Ectodermal cell (in vitro differentiated cells): ENCODE measurements at regions not wholly inside any gene's neighbourhood (a gene's known extent, or its start where the extent isn't known, plus 50 kb on each side); places are given as distances from the start of the nearest gene placed in this dataset.

Experiments used
- H3K27ac ChIP-seq: 2 replicates; pipeline ENCODE4 v1.7.0; 2013; ENCODE audit warnings: mild to moderate bottlenecking, low read depth, low read length; ENCODE audit not compliant: insufficient read depth, poor library complexity, severe bottlenecking
- H3K27me3 ChIP-seq: 2 replicates; pipeline ENCODE4 v1.7.0; 2013; ENCODE audit warnings: mild to moderate bottlenecking, low read length; ENCODE audit not compliant: insufficient read depth, control insufficient read depth, poor library complexity, severe bottlenecking
- H3K36me3 ChIP-seq: one replicate; pipeline ENCODE4 v1.7.0; 2013; ENCODE audit warnings: low read length; ENCODE audit not compliant: control insufficient read depth, insufficient read depth
- H3K4me1 ChIP-seq: one replicate; pipeline ENCODE4 v1.7.0; 2013; ENCODE audit warnings: low read length; ENCODE audit not compliant: control insufficient read depth, insufficient read depth
- H3K4me3 ChIP-seq: 2 replicates; pipeline ENCODE4 v1.7.0; 2013; ENCODE audit warnings: low read depth, low read length, control low read depth; ENCODE audit not compliant: insufficient read depth
- H3K9me3 ChIP-seq: 2 replicates; pipeline ENCODE4 v1.7.0; 2013; ENCODE audit warnings: mild to moderate bottlenecking, low read length, moderate library complexity; ENCODE audit not compliant: control insufficient read depth
- whole genome bisulfite sequencing, 2 experiments: methylation state at CpG; one replicate each; pipeline ENCODE4 v1.1.7; 2013; ENCODE audit warnings: missing lambda C conversion rate in 2 of 2; 5-methylcytosine and 5-hydroxymethylcytosine counted together

DNA sequence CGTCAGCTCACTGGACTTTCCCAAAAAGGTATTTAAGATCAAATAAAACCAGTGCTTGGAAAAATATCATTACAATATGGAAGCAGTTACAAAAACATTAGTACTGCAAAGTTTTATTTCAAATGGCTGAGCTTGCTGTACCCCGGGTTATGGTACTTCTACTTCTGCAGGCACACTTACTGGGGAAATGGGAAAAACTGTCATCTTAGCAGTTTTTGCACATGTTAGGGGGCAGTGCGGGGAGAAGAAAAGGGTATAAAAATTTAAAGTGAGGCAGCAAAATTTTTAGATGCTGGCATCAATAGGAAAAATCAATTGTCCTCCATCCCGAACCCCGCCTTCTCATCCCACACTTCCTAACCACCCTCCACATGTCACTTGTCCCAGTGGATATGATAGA lies 133.4 kb downstream of the ATG4C start:
- 95 to 98% methylated on average over 5 of the region's 5 CpGs for WGBS, 2 experiments
- H3K36me3 ChIP-seq = no peaks in the 10 kb centered on the region

DNA sequence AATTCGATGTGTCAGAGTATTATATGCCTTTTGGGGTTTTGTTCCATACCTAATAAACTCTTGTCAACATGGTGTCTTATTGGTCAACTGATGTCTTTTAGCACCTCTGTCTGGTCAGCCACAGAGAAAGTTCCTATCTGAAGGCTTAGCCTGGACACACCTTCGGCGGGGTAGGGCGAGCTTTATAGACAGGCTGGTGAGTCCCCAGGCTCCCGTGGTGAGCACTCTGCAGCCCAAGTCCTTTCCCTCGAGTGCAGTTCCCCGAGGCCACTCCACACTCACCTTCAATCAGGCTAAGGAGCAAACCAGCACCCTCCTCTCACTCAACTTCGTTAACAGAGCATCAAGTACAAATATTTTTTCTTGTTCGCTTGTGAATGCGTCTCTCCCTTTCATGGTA lies 133.9 kb downstream of the ATG4C start:
- Histone ChIP-seq H3K4me1 (no peaks in the 10 kb centered on the region), H3K4me3 (no peak overlapping the region), H3K36me3 (no peaks in the 10 kb centered on the region), H3K27me3 (no peaks in the 10 kb centered on the region), H3K9me3 (no peaks in the 10 kb centered on the region), H3K27ac (no peak overlapping the region)
- WGBS, 2 experiments = 66 to 67% methylated on average over 10 of the region's 10 CpGs

More for the DNA sequence above, 133.4 kb downstream of the ATG4C start:
- Histone ChIP-seq H3K27me3 (no peaks in the 10 kb centered on the region), H3K9me3 (no peaks in the 10 kb centered on the region), H3K4me3 (no peak overlapping the region), H3K27ac (no peak overlapping the region), H3K4me1 (no peaks in the 10 kb centered on the region)

DNA sequence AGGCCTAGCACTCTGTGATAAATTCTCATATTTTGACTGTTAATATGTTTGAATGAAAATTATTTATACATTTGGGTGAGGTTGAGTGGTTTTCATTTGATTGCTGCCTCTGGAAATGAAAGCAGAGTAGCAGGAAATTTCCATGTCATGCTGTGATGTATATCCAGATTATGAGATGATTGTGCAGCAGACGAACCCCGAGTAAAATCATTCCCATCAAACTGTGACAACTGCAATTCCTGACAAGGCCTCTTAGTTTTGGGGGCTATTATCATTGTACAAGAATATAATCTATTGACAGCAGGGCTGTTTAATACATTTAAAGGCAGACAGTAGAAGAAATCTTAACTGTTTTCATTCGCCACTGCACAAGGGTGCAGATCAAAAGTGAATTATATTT lies 134.8 kb downstream of the ATG4C start:
- 97 to 100% methylated on average over 3 of the region's 3 CpGs for WGBS, 2 experiments
- no peaks in the 10 kb centered on the region for H3K27me3 ChIP-seq
- H3K36me3 ChIP-seq = no peaks in the 10 kb centered on the region
- no peaks in the 10 kb centered on the region for H3K9me3 ChIP-seq
- no peak overlapping the region for H3K27ac ChIP-seq
- H3K4me3 ChIP-seq = no peak overlapping the region
- H3K4me1 ChIP-seq = no peaks in the 10 kb centered on the region

DNA sequence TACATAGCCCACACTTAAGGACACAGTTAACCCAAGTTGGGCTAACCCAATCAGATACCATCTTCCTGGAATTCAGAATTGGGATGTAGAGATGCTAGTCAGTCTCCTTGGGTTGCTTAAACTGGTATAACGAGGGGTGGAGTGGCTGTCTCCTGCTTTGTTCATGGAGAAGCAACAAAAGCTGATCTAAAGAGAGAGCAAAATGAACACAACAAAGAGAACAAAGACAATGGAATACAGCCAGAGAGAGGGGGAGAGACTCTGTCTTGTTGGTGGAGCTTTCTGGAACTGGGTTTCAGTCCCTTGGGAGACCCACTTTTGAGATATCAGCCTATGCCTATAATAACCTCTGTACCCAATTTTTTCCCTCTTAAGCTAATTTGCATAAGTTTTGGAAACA lies 138.1 kb downstream of the ATG4C start:
- Histone ChIP-seq H3K27me3 (no peaks in the 10 kb centered on the region), H3K36me3 (no peaks in the 10 kb centered on the region), H3K9me3 (no peaks in the 10 kb centered on the region), H3K4me1 (no peaks in the 10 kb centered on the region), H3K4me3 (no peak overlapping the region), H3K27ac (no peak overlapping the region)
- 59 to 77% methylated on average over 1 of the region's 1 CpG for WGBS, 2 experiments

GRCh38 chr1:62924983-62925790 lies 141.3 kb downstream of the ATG4C start:
- no peak overlapping the region for H3K4me3 ChIP-seq
- no peaks in the 10 kb centered on the region for H3K36me3 ChIP-seq
- WGBS, 2 experiments = 90 to 95% methylated on average over 7 of the region's 7 CpGs
- no peaks in the 10 kb centered on the region for H3K4me1 ChIP-seq
- no peak overlapping the region for H3K27ac ChIP-seq
- H3K27me3 ChIP-seq = no peaks in the 10 kb centered on the region
- H3K9me3 ChIP-seq = no peaks in the 10 kb centered on the region

DNA sequence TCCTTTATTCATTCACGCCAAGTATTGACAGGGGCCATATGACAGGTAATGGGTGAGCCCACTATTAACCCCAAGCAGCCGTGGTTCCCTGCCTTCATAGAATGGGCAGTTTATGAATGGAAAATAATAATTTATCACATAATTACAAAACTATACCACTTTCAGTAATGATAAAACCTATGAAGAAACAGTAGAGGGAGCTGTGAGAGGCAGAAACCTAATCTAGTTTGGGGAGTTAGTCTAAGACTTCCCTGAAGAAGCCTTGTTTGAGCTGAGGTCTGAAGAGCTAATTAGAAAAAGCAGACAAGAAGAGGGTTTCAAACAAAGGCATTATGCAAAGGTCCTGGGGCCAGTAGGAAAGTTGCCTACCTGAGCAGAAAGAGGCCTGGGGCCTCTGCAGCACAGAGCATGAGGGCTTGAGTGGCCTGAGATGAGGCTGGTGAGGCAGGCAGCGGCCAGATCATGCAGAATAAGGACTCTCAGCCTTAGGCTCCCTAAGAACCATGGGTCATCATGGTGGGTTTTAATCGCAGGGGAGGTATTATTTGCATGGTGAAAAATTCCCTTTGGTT lies 142.8 kb downstream of the ATG4C start:
- Histone ChIP-seq H3K27me3 (no peaks in the 10 kb centered on the region), H3K9me3 (no peaks in the 10 kb centered on the region), H3K4me1 (no peaks in the 10 kb centered on the region), H3K27ac (no peak overlapping the region), H3K4me3 (no peak overlapping the region), H3K36me3 (no peaks in the 10 kb centered on the region)
- 97% methylated on average over 3 of the region's 4 CpGs for WGBS, 2 experiments

GRCh38 chr1:62928885-62929284 lies 145.0 kb downstream of the ATG4C start:
- Histone ChIP-seq H3K4me1 (no peaks in the 10 kb centered on the region), H3K27me3 (no peaks in the 10 kb centered on the region), H3K36me3 (no peaks in the 10 kb centered on the region), H3K4me3 (no peak overlapping the region), H3K27ac (no peak overlapping the region), H3K9me3 (no peaks in the 10 kb centered on the region)
- WGBS, 2 experiments = 97 to 100% methylated on average over 1 to 4 of the region's 4 CpGs

DNA sequence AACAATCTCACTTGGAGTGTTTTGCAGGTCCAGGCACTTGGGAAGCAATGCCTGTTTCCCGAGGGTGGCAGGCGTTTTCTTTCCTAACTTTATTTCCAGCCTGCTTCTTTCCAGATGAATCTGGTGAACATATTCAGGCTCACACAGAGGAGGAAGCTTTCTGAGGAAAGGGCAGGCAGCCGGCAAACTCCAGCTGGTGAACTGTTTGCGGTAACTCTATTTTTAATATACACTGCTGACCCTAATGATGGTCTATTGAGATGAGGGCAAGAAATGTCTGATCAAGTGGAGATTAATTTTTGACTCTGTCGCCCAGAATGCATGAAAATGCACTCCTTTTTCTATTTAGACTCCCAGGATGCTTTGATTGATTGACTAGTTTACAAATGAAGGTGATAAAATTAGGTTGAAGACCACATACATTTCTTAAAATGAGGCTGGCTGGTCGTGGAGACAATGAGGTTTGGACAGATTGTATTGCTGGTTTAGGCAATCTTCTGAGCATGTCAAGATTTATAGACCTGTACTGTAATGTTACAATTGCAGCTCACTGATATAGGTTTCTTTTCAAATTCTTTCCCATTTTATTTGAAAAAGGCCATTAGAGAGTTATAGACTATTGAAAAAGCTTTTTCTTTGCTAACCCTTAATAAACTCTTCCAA lies 153.8 kb downstream of the ATG4C start:
- H3K36me3 ChIP-seq = no peaks in the 10 kb centered on the region
- 89 to 92% methylated on average over 6 of the region's 6 CpGs for WGBS, 2 experiments

DNA sequence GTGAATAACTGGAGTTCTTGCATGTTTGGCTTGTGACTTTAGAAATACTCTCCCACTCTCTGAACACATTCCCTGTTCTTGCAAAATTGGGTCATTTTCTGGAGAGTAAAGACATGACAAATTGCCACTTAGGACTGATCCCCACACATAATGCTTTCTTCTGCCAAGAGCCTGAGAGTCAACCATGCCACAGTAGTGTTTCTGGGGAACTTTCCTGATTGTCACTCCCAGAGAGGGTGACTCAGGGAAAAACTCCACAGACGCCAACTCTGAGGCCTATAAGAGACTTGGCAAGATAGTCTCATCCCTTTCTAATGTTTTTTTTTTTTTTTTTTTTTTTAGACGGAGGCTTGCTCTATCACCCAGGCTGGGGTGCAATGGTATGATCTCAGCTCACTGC lies 157.8 kb downstream of the ATG4C start:
- H3K36me3 ChIP-seq = no peaks in the 10 kb centered on the region
- H3K27me3 ChIP-seq = no peaks in the 10 kb centered on the region
- no peak overlapping the region for H3K4me3 ChIP-seq
- no peak overlapping the region for H3K27ac ChIP-seq
- no peaks in the 10 kb centered on the region for H3K4me1 ChIP-seq
- 85 to 100% methylated on average over 1 to 2 of the region's 2 CpGs for WGBS, 2 experiments
- no peaks in the 10 kb centered on the region for H3K9me3 ChIP-seq

More for the DNA sequence above, 153.8 kb downstream of the ATG4C start:
- Histone ChIP-seq H3K4me1 (no peaks in the 10 kb centered on the region), H3K27ac (no peak overlapping the region), H3K4me3 (no peak overlapping the region), H3K27me3 (no peaks in the 10 kb centered on the region), H3K9me3 (no peaks in the 10 kb centered on the region)

GRCh38 chr1:62946511-62946910 lies 162.6 kb downstream of the ATG4C start:
- H3K27ac ChIP-seq = no peak overlapping the region
- no peak overlapping the region for H3K4me3 ChIP-seq
- no peaks in the 10 kb centered on the region for H3K4me1 ChIP-seq
- 86 to 97% methylated on average over 3 to 4 of the region's 5 CpGs for WGBS, 2 experiments
- no peaks in the 10 kb centered on the region for H3K36me3 ChIP-seq
- H3K9me3 ChIP-seq = no peaks in the 10 kb centered on the region
- H3K27me3 ChIP-seq = no peaks in the 10 kb centered on the region
